22Rv1 (cell line): ENCODE measurements at regions not wholly inside any gene's neighbourhood (a gene's known extent, or its start where the extent isn't known, plus 50 kb on each side); places are given as distances from the start of the nearest gene placed in this dataset.

ENCODE experiments used
- CTCF ChIP-seq: fragments of 450-650 bp; IDR thresholded peaks from 2 replicates; pipeline ENCODE4 v1.5.1; 2017; ENCODE audit warnings: mild to moderate bottlenecking
- ZFX ChIP-seq: fragments of 450-650 bp; IDR thresholded peaks from 2 replicates; pipeline ENCODE4 v1.6.1; 2017; ENCODE audit warnings: antibody characterized with exemption, borderline replicate concordance

- TF ChIP-seq CTCF (no peak), ZFX (no peak)
Measured at GRCh38 chr11:87493516-87493915, 455.8 kb downstream of the TMEM135 start.
